GM21360 (cell line): ENCODE measurements at regions not wholly inside any gene's neighbourhood (a gene's known extent, or its start where the extent isn't known, plus 50 kb on each side); places are given as distances from the start of the nearest gene placed in this dataset.

Experiments used
- ATAC-seq: cut with Tn5 transposase; IDR thresholded peaks from one replicate; pipeline ENCODE4 v1.9.1; 2021; ENCODE audit warnings: mild to moderate bottlenecking, moderate library complexity; ENCODE audit not compliant: unreplicated experiment

GRCh38 chr4:148495463-148495862, 53.2 kb upstream of the NR3C2 start:
- no peak for ATAC-seq
